H1 (cell line): ENCODE measurements at regions not wholly inside any gene's neighbourhood (a gene's known extent, or its start where the extent isn't known, plus 50 kb on each side); places are given as distances from the start of the nearest gene placed in this dataset.

Experiments
- CTCF ChIP-seq, 3 experiments: IDR thresholded peaks; 1 replicate in 2 of 3; 2 replicates in 1 of 3; pipeline versions ENCODE4 v1.5.1 to v1.6.1; 2011; ENCODE audit warnings: low read length in 3 of 3, mild to moderate bottlenecking in 3 of 3, inconsistent platforms in 2 of 3, low read depth in 1 of 3, moderate library complexity in 1 of 3; ENCODE audit not compliant: insufficient read depth in 1 of 3; ENCODE audit errors: control extremely low read depth in 1 of 3
- EZH2 ChIP-seq: fragments of 200-600 bp; sonication (generic); IDR thresholded peaks from 2 replicates; pipeline ENCODE4 v1.7.1; 2012; ENCODE audit warnings: low read depth, mild to moderate bottlenecking, moderate library complexity, low read length, inconsistent platforms; ENCODE audit not compliant: severe bottlenecking
- JUND ChIP-seq: IDR thresholded peaks from 2 replicates; pipeline ENCODE4 v1.6.1; 2011; ENCODE audit warnings: mild to moderate bottlenecking, improper control_type of control experiment, low read length
- POLR2A ChIP-seq, 2 experiments: IDR thresholded peaks; 1 replicate in 1 of 2; 2 replicates in 1 of 2; pipeline ENCODE4 v1.6.1; 2011; ENCODE audit warnings: low read depth in 2 of 2, low read length in 2 of 2, mild to moderate bottlenecking in 2 of 2; ENCODE audit errors: control extremely low read depth in 1 of 2
- RAD21 ChIP-seq, 2 experiments: IDR thresholded peaks in 1 of 2; conservative IDR thresholded peaks in 1 of 2; 2 replicates each; pipeline ENCODE4 v1.6.1; 2011; ENCODE audit warnings: low read depth in 2 of 2, low read length in 2 of 2, improper control_type of control experiment in 1 of 2, inconsistent platforms in 1 of 2, mild to moderate bottlenecking in 1 of 2, moderate library complexity in 1 of 2
- RNF2 ChIP-seq: fragments of 200-900, 300-1000 bp; sonication (generic); IDR thresholded peaks from 2 replicates; pipeline ENCODE4 v1.7.1; 2016; ENCODE audit warnings: borderline replicate concordance, low read depth, mild to moderate bottlenecking, antibody characterized with exemption, low read length; ENCODE audit not compliant: poor library complexity, severe bottlenecking; ENCODE audit errors: missing control alignments
- RXRA ChIP-seq: IDR thresholded peaks from 2 replicates; pipeline ENCODE4 v1.6.1; 2011; ENCODE audit warnings: low read depth, mild to moderate bottlenecking, low read length, moderate library complexity; ENCODE audit not compliant: insufficient read depth
- SRF ChIP-seq: IDR thresholded peaks from 2 replicates; pipeline ENCODE4 v1.6.1; 2011; ENCODE audit warnings: mild to moderate bottlenecking, low read depth, low read length, moderate library complexity
- SUZ12 ChIP-seq: fragments of 200-600 bp; sonication (generic); IDR thresholded peaks from 2 replicates; pipeline ENCODE4 v1.6.1; 2012; ENCODE audit warnings: mild to moderate bottlenecking, inconsistent platforms, low read length, moderate library complexity, mixed read lengths
- ZNF274 ChIP-seq: IDR thresholded peaks from 2 replicates; pipeline ENCODE4 v1.7.0; 2012; ENCODE audit warnings: low read length, borderline replicate concordance; ENCODE audit errors: extremely low read depth

GRCh38 chr12:92528586-92528985 is 174.2 kb upstream of the PLEKHG7 start:
- no peak for TF ChIP-seq RAD21 (IDR thresholded peaks at IDR 0.05 in 1 of 2, conservative IDR thresholded peaks at IDR 0.05 in 1 of 2; ENCODE audit: low read depth in 2 of 2, low read length in 2 of 2)
- TF ChIP-seq JUND: no peak
- TF ChIP-seq POLR2A (IDR thresholded peaks at IDR 0.05; ENCODE audit: control extremely low read depth in 1 of 2, low read depth in 2 of 2, low read length in 2 of 2): no peak
- TF ChIP-seq RXRA: no peak
- no peak for TF ChIP-seq RNF2
- TF ChIP-seq CTCF (IDR thresholded peaks at IDR 0.05; ENCODE audit: control extremely low read depth in 1 of 3, insufficient read depth in 1 of 3, low read depth in 1 of 3, low read length in 3 of 3): no peak
- TF ChIP-seq SRF: no peak
- no peak for TF ChIP-seq EZH2
- TF ChIP-seq ZNF274: no peak
- TF ChIP-seq SUZ12: no peak
